ENCODE measurements at regions not wholly inside any gene's neighbourhood (a gene's known extent, or its start where the extent isn't known, plus 50 kb on each side); places are given as distances from the start of the nearest gene placed in this dataset.

DNA sequence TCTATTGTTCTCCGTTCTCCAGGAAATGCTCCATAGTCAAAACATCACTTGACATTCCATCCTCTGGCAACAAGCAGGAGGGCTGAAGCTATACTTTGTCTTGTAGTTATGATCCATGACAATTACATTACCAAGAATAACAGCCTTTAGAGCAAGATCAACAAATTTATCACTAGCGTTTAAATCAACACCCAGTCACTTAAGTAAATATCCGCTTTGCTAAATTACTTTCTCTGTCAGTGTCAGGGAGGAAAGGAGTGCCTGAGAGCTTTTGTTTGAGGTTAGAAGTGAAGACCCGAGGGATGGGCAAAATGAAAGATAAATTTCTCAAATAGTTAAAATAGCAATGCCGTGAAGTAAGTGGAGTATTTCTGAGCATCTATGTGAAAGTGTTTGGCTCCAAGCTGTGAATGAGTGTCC lies 236.1 kb upstream of the BMPER start:
- TF ChIP-seq, protein P1, sequence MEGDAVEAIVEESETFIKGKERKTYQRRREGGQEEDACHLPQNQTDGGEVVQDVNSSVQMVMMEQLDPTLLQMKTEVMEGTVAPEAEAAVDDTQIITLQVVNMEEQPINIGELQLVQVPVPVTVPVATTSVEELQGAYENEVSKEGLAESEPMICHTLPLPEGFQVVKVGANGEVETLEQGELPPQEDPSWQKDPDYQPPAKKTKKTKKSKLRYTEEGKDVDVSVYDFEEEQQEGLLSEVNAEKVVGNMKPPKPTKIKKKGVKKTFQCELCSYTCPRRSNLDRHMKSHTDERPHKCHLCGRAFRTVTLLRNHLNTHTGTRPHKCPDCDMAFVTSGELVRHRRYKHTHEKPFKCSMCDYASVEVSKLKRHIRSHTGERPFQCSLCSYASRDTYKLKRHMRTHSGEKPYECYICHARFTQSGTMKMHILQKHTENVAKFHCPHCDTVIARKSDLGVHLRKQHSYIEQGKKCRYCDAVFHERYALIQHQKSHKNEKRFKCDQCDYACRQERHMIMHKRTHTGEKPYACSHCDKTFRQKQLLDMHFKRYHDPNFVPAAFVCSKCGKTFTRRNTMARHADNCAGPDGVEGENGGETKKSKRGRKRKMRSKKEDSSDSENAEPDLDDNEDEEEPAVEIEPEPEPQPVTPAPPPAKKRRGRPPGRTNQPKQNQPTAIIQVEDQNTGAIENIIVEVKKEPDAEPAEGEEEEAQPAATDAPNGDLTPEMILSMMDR (IDR thresholded peaks at IDR 0.05; ENCODE audit: low read length): no peak
- TF ChIP-seq EZH2 (optimal IDR thresholded peaks at IDR 0.05; ENCODE audit: low read depth, low read length): no peak

Data from MM.1S (cell line).